ENCODE measurements at regions not wholly inside any gene's neighbourhood (a gene's known extent, or its start where the extent isn't known, plus 50 kb on each side); places are given as distances from the start of the nearest gene placed in this dataset.

DNA sequence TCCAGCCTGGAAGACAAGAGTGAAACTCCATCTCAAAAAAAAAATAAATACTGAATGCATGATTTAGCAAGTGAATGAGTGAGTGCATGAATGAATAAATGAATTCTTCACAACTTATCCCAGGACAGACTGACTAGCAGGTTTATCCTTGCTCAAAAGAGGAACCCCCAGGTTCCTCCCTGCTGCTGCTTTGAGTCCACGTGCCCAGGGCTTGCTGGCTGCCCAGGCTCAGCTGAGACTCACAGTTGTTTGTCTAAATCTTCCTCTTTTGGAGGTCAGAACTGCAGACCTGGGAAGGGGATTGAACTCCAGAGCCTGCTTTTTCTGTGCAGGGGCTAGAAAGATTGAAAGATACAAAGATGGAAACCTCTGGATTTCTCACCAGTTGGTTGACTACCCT lies 117.4 kb upstream of the TMEM45B start:
- TF ChIP-seq, protein P1, sequence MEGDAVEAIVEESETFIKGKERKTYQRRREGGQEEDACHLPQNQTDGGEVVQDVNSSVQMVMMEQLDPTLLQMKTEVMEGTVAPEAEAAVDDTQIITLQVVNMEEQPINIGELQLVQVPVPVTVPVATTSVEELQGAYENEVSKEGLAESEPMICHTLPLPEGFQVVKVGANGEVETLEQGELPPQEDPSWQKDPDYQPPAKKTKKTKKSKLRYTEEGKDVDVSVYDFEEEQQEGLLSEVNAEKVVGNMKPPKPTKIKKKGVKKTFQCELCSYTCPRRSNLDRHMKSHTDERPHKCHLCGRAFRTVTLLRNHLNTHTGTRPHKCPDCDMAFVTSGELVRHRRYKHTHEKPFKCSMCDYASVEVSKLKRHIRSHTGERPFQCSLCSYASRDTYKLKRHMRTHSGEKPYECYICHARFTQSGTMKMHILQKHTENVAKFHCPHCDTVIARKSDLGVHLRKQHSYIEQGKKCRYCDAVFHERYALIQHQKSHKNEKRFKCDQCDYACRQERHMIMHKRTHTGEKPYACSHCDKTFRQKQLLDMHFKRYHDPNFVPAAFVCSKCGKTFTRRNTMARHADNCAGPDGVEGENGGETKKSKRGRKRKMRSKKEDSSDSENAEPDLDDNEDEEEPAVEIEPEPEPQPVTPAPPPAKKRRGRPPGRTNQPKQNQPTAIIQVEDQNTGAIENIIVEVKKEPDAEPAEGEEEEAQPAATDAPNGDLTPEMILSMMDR (IDR thresholded peaks at IDR 0.05; ENCODE audit: low read depth, low read length), result no peak
- TF ChIP-seq POLR2A (IDR thresholded peaks at IDR 0.05; ENCODE audit: extremely low read depth, insufficient read length), result no peak

Data from NB4 (cell line).